GM18498 (cell line): ENCODE measurements at regions not wholly inside any gene's neighbourhood (a gene's known extent, or its start where the extent isn't known, plus 50 kb on each side); places are given as distances from the start of the nearest gene placed in this dataset.

Source experiments
- ATAC-seq: cut with Tn5 transposase; IDR thresholded peaks from one replicate; pipeline ENCODE4 v1.9.1; 2021; ENCODE audit warnings: mild to moderate bottlenecking, moderate library complexity; ENCODE audit not compliant: unreplicated experiment

- ATAC-seq: no peak
Observed at GRCh38 chr2:82307511-82307910, 2003.0 kb upstream of the LRRTM1 start.

- no peak for ATAC-seq
Observed at GRCh38 chr2:82301506-82301905, 1997.0 kb upstream of the LRRTM1 start.

GRCh38 chr2:82289446-82289845 is 1984.9 kb upstream of the LRRTM1 start:
- ATAC-seq: no peak

GRCh38 chr2:82283075-82283474 is 1978.5 kb upstream of the LRRTM1 start:
- no peak for ATAC-seq

- no peak for ATAC-seq
Observed at GRCh38 chr2:82282111-82282882, 1977.7 kb upstream of the LRRTM1 start.

- ATAC-seq: no peak
Observed at GRCh38 chr2:82279367-82279766, 1974.8 kb upstream of the LRRTM1 start.

GRCh38 chr2:82278416-82278815 is 1973.9 kb upstream of the LRRTM1 start:
- ATAC-seq: no peak

DNA sequence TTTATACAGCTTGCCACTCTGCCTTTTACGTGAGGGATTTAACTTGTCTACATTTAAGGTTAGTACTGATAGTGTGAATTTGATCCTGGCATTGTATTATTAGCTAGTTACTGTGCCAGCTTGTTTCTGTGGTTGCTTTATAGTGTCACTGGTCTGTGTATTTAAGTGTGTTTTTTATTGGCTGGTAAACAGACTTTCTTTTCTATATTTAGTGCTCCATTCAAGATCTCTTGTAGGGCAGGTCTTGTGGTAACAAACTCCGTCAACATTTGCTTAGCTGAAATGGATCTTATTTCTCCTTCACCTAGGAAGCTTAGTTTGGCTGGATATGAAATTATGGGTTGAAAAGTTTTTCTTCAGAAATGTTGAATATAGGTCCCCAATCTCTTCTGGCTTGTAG is 1971.0 kb upstream of the LRRTM1 start:
- ATAC-seq: no peak

DNA sequence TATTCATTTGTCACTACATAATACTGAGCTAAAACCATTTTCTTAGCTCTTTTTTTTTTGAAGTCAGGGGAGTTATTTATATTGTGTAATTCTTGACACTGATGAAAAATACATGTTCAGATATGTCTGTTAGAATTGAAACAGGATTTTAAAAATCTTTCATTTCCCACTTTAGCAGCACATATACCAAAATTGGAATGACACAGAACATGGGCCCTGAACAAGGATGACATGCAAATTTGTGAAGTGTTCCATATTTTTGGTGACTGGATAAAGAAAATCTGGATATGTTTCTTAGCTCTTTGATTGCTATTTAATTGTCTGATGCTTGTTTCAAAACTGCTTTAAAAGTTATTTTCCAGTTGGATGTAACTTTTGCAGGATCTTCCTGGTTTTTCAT is 1963.9 kb upstream of the LRRTM1 start:
- no peak for ATAC-seq

DNA sequence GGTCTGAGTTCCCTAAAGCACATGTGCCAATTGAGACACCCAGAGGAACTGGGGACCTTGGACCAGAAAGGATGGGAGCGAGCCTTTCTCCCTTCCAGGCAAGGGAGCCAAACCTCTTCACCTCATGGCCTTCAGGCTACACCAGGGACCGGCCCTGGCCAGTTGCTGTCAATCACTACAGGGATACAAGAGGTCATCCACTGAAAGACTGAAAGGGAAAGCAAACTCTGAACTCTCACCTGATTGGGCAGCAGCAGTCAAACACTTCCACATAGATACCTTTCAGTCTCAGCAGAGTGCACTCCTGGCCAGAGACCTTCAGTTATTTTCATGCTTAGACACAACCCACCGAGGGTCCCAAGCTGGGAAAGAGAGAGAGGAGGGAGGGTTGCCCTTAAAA is 1956.0 kb upstream of the LRRTM1 start:
- no peak for ATAC-seq

DNA sequence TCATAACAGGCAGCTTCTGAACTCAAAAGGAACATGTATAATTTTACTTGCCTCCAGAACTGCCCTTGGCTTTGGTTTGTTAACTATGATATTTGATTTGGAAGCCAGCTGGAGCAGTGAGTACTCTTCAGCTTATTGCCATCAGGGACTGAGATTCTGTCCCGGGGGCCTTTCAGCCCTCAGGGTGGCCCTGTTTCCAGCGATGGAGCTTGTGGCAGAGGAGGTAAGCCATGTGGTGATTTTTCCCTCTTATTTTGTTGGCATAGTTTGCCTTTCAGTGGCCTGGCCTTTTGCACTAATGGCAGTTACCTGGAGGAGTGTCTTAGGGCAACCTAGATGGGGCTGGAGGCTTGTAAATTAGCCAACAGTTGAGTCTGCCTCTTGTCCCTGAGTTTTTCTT is 1955.0 kb upstream of the LRRTM1 start:
- ATAC-seq: no peak

- ATAC-seq: no peak
Observed at GRCh38 chr2:82257796-82258555, 1953.4 kb upstream of the LRRTM1 start.

GRCh38 chr2:82256983-82257632 is 1952.6 kb upstream of the LRRTM1 start:
- no peak for ATAC-seq

GRCh38 chr2:82256288-82256687 is 1951.7 kb upstream of the LRRTM1 start:
- no peak for ATAC-seq

DNA sequence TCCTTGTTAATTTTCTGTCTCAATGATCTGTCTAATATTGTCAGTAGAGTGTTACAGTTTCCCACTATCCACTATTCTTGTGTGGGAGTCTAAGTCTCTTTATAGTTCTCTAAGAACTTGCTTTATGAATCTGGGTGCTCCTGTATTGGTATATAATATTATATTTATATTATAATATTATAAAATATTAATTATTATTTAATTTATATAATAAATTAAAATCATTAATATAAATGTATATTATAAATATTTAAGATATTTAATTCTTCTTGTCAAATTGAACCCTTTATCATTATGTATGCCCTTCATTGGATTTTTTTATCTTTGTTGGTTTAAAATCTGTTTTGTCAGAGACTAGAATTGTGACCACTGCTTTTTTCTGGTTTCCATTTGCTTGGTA is 1950.2 kb upstream of the LRRTM1 start:
- no peak for ATAC-seq

DNA sequence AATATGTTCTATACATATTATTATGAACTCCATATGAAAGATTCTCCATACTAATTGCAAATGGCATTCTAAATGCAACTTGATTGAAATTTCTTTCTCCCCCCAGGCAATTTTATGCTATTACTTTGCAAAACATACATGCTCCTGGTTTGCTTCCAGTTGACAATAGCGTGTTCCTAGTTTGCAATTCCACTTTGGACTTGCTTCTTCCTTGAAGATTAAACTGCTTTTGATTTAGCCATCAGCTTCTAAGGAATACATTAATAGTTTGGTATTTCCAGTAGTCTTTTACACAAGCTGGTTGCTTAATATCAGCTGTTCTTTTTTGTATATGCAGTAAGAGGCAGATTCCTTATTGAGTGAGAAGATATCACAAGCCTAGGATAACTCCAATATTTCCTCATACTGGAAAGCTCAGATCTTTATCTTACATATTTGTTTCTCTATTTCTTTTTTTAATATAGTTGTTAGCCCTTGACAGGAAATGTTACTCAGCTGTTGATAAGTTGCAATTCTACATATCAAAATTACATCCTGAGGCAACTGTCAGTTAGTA is 1941.7 kb upstream of the LRRTM1 start:
- no peak for ATAC-seq

DNA sequence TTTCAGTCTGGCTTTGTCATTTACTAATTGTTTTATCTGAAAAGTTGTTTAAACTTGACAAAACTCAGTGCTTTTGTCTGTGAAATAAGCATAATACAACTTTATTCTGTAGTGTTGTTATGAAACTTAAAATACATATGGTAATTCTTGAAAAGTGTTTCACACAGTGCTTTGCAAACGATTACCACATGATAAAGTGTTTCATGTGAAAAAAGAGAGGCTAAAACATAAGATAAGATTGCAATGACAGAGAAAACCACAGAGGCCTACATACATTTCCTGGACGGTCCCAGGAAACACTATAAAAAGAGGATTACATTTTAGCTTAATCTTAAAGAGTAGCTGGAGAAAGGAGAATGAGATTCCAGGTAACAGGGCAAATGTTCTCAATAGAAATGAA is 1934.6 kb upstream of the LRRTM1 start:
- ATAC-seq: no peak

GRCh38 chr2:82237994-82238662 is 1933.6 kb upstream of the LRRTM1 start:
- ATAC-seq: no peak

DNA sequence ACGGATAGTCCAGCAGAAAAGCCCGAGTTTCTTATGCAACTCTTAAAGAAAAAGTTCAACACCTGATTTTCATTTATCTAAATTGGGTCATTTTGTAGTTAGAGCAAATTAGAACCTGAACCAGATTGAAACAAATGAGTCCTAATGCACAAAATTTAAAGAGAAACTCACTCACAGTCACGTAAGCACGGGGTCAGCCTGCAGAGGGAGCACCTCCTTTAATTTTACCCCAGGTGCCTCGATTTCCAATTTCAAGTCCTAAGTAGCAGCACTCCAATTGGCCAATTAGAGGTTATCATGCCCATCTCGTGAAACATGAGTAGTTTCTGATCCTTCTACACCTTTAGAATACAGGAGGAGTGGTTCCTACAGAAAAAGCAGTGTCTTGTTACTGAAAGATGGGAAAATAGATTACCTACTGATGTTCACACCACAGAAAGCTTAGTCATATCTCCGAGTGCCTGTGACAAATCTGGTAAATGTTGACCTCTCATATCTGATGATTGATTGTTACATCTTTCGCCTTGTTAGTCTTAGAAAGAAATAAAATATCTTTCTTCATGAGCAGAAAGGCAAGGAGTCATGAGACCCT is 1929.8 kb upstream of the LRRTM1 start:
- ATAC-seq: no peak

DNA sequence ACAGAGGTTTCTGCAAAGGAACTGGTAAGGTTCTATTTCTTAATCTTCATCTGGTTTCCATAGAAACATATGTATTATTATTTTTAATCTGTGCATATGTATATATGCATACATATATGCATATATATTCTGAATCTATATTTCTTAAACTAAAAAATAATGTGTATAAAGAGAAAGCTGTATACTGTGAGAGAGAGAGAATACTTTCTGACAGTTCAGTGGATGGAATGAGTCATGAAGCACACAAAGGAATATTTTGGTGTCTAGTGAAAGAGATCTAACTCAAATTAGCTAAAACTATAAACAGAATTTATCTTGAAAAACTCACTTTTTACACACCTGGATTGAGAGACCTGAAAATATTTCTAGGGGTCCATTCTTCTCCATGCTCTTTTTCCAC is 1929.3 kb upstream of the LRRTM1 start:
- ATAC-seq: no peak

DNA sequence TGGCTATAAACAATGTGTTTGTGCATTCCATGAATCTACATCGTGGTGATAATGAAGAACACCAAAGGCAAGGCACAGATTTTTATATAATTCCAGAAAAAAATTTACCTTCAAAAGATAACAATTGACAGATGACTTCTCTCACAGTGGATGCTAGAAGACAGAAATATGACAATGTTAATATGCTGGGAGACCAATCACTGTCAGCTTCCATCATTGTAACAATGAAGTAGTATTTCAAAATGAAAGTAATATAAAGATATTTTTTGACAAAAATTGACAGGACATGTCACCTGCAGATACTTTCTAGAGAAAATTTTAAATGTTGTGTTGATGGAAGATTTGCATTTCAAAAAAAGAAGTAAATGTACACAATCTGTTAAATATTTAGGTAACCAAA is 1925.9 kb upstream of the LRRTM1 start:
- no peak for ATAC-seq
